GM12878 (cell line): ENCODE measurements at regions not wholly inside any gene's neighbourhood (a gene's known extent, or its start where the extent isn't known, plus 50 kb on each side); places are given as distances from the start of the nearest gene placed in this dataset.

ENCODE experiments used
- BHLHE40 ChIP-seq, 2 experiments: fragments of 450-650 bp in 1 of 2; IDR thresholded peaks; 2 replicates each; pipeline ENCODE4 v1.6.1; 2011 to 2017; ENCODE audit warnings: low read depth in 2 of 2, borderline replicate concordance in 1 of 2, improper control_type of control experiment in 1 of 2, low read length in 1 of 2, mild to moderate bottlenecking in 1 of 2
- CTCF ChIP-seq, 3 experiments: IDR thresholded peaks in 2 of 3; conservative IDR thresholded peaks in 1 of 3; 2 replicates each; pipeline ENCODE4 v1.5.1; 2011; ENCODE audit warnings: low read depth in 3 of 3, low read length in 3 of 3, mild to moderate bottlenecking in 3 of 3, control low read depth in 2 of 3, moderate library complexity in 2 of 3, inconsistent platforms in 1 of 3, mixed read lengths in 1 of 3; ENCODE audit not compliant: control insufficient read depth in 2 of 3, insufficient read depth in 1 of 3; ENCODE audit errors: extremely low read depth in 1 of 3
- KDM1A ChIP-seq: fragments of 200-600 bp; sonication (generic); IDR thresholded peaks from 2 replicates; pipeline ENCODE4 v1.6.1; 2016; ENCODE audit warnings: borderline replicate concordance
- SREBF1 ChIP-seq: IDR thresholded peaks from 2 replicates; pipeline ENCODE4 v1.6.1; 2012; ENCODE audit warnings: mild to moderate bottlenecking, low read length
- TARDBP ChIP-seq: IDR thresholded peaks from 2 replicates; pipeline ENCODE4 v1.6.1; 2016; ENCODE audit warnings: borderline replicate concordance
- YY1 ChIP-seq: IDR thresholded peaks from 2 replicates; pipeline ENCODE4 v1.6.1; 2011; ENCODE audit warnings: low read depth, mild to moderate bottlenecking, low read length
- TF ChIP-seq, protein P1 (sequence below): fragments of 450-650 bp; formaldehyde crosslinking; IDR thresholded peaks from 2 replicates; pipeline ENCODE4 v1.5.0; 2022; ENCODE audit warnings: mild to moderate bottlenecking, missing genetic modification characterization

DNA sequence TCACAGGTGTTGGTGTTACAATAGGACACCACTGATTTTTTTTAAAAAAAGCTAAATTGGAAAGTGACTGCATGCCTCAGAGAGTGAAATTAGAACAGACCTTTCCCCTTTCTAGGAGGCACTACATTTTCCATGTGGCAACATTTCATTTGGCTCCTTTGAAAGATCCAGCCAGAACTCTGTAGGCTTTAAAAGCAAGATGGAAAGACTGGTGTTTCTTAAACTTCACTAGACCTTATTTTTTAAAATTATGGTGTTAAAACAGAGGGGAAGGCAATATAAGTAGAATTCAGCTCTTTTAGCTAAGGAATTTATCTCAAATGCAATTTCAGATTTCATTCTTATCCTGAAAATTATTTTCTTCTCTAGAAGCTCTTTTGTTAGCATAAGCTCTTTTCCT is 317.6 kb upstream of the TGFBR2 start:
- TF ChIP-seq SREBF1 (no peak), TARDBP (no peak), KDM1A (no peak), BHLHE40 (IDR thresholded peaks at IDR 0.05; ENCODE audit: borderline replicate concordance in 1 of 2, low read depth in 2 of 2, low read length in 1 of 2) (no peak), YY1 (no peak), CTCF (IDR thresholded peaks at IDR 0.05 in 2 of 3, conservative IDR thresholded peaks at IDR 0.05 in 1 of 3; ENCODE audit: control insufficient read depth in 2 of 3, extremely low read depth in 1 of 3, insufficient read depth in 1 of 3, low read depth in 3 of 3, low read length in 3 of 3) (no peak)
- TF ChIP-seq, protein P1, sequence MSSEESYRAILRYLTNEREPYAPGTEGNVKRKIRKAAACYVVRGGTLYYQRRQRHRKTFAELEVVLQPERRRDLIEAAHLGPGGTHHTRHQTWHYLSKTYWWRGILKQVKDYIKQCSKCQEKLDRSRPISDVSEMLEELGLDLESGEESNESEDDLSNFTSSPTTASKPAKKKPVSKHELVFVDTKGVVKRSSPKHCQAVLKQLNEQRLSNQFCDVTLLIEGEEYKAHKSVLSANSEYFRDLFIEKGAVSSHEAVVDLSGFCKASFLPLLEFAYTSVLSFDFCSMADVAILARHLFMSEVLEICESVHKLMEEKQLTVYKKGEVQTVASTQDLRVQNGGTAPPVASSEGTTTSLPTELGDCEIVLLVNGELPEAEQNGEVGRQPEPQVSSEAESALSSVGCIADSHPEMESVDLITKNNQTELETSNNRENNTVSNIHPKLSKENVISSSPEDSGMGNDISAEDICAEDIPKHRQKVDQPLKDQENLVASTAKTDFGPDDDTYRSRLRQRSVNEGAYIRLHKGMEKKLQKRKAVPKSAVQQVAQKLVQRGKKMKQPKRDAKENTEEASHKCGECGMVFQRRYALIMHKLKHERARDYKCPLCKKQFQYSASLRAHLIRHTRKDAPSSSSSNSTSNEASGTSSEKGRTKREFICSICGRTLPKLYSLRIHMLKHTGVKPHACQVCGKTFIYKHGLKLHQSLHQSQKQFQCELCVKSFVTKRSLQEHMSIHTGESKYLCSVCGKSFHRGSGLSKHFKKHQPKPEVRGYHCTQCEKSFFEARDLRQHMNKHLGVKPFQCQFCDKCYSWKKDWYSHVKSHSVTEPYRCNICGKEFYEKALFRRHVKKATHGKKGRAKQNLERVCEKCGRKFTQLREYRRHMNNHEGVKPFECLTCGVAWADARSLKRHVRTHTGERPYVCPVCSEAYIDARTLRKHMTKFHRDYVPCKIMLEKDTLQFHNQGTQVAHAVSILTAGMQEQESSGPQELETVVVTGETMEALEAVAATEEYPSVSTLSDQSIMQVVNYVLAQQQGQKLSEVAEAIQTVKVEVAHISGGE (CRISPR knock-in tag): no peak
